ENCODE measurements at regions not wholly inside any gene's neighbourhood (a gene's known extent, or its start where the extent isn't known, plus 50 kb on each side); places are given as distances from the start of the nearest gene placed in this dataset.

GRCh38 chr18:45518311-45519155 lies 96.7 kb upstream of the SLC14A2 start:
- no peak for DNase-seq (ENCODE audit: low spot score)
- TF ChIP-seq CTCF (conservative IDR thresholded peaks at IDR 0.05; ENCODE audit: low read length): no peak
- no peak for TF ChIP-seq EZH2phosphoT487 (IDR thresholded peaks at IDR 0.05; ENCODE audit: borderline replicate concordance, low read depth, low read length)
- intact Hi-C loops (cut with micrococcal nuclease; ENCODE audit: unreplicated experiment): no loop called here
- Histone ChIP-seq H3K9me2 (ENCODE audit: insufficient read depth, low read length) (no peaks in the 10 kb centered on the region), H3K9me3 (ENCODE audit: low read length) (no peaks in the 10 kb centered on the region), H3K4me2 (ENCODE audit: low read length) (no peak overlapping the region), H4K20me1 (ENCODE audit: insufficient read depth, low read length) (no peaks in the 10 kb centered on the region), H3K4me1 (ENCODE audit: insufficient read depth, low read length, poor library complexity, severe bottlenecking) (no peaks in the 10 kb centered on the region), H3K79me2 (ENCODE audit: insufficient read depth, low read depth, low read length) (no peaks in the 10 kb centered on the region), H3K4me3 (ENCODE audit: low read depth, low read length, poor library complexity, severe bottlenecking) (no peak overlapping the region), H3K36me3 (ENCODE audit: insufficient read depth, low read length) (no peaks in the 10 kb centered on the region), H3K27ac (ENCODE audit: low read depth, low read length, poor library complexity, severe bottlenecking) (no peak overlapping the region), H2AFZ (ENCODE audit: low read length) (no peak overlapping the region)
- BruUV-seq (replicated peaks): no TSS peak
- ChIA-PET CTCF (ENCODE audit: unreplicated experiment) (no interaction called here), POLR2A (no interaction called here)

- Histone ChIP-seq H2AFZ (ENCODE audit: low read length) (no peak overlapping the region), H4K20me1 (ENCODE audit: insufficient read depth, low read length) (no peaks in the 10 kb centered on the region), H3K9me3 (ENCODE audit: low read length) (no peaks in the 10 kb centered on the region), H3K4me2 (ENCODE audit: low read length) (no peak overlapping the region), H3K79me2 (ENCODE audit: insufficient read depth, low read depth, low read length) (no peaks in the 10 kb centered on the region), H3K36me3 (ENCODE audit: insufficient read depth, low read length) (no peaks in the 10 kb centered on the region), H3K27ac (ENCODE audit: low read depth, low read length, poor library complexity, severe bottlenecking) (no peak overlapping the region), H3K4me3 (ENCODE audit: low read depth, low read length, poor library complexity, severe bottlenecking) (no peak overlapping the region), H3K9me2 (ENCODE audit: insufficient read depth, low read length) (no peaks in the 10 kb centered on the region), H3K4me1 (ENCODE audit: insufficient read depth, low read length, poor library complexity, severe bottlenecking) (no peaks in the 10 kb centered on the region)
- ChIA-PET CTCF (ENCODE audit: unreplicated experiment) (no interaction called here), POLR2A (interaction anchor here (0.9 kb wide), 1 partner anchor 13 kb away, joined by 3 read pairs; no protein-coding TSS in a partner anchor)
- BruUV-seq (replicated peaks): no TSS peak
- TF ChIP-seq EZH2phosphoT487 (IDR thresholded peaks at IDR 0.05; ENCODE audit: borderline replicate concordance, low read depth, low read length) (no peak), CTCF (conservative IDR thresholded peaks at IDR 0.05; ENCODE audit: low read length) (no peak)
- intact Hi-C loops (cut with micrococcal nuclease; ENCODE audit: unreplicated experiment): no loop called here
- DNase-seq (ENCODE audit: low spot score): no peak
These were observed 95.6 kb upstream of the SLC14A2 start for GRCh38 chr18:45519411-45520280.
